Stomach (tissue), 4 donors: ENCODE measurements at regions not wholly inside any gene's neighbourhood (a gene's known extent, or its start where the extent isn't known, plus 50 kb on each side); places are given as distances from the start of the nearest gene placed in this dataset.

ENCODE experiments used
- POLR2A ChIP-seq, 4 donors: fragments of 450-650 bp; IDR thresholded peaks; one replicate each; pipeline ENCODE4 v1.6.1; 2016; ENCODE audit warnings: antibody characterized with exemption in 4 of 4, control low read depth in 2 of 4, mild to moderate bottlenecking in 1 of 4, moderate library complexity in 1 of 4
- POLR2AphosphoS5 ChIP-seq, 3 donors: sonication (generic); formaldehyde crosslinking; IDR thresholded peaks; one replicate each; pipeline ENCODE4 v1.6.1; 2016; ENCODE audit warnings: antibody characterized with exemption in 3 of 3
- TF ChIP-seq, protein P1 (sequence below), 7 experiments: fragments of 450-650 bp in 4 of 7; fragments of 200-600 bp in 3 of 7; sonication (generic) in 3 of 7; IDR thresholded peaks; one replicate each; pipeline ENCODE4 v1.5.1; 2016 to 2019; ENCODE audit warnings: antibody characterized with exemption in 7 of 7, control low read depth in 2 of 7, mild to moderate bottlenecking in 1 of 7

DNA sequence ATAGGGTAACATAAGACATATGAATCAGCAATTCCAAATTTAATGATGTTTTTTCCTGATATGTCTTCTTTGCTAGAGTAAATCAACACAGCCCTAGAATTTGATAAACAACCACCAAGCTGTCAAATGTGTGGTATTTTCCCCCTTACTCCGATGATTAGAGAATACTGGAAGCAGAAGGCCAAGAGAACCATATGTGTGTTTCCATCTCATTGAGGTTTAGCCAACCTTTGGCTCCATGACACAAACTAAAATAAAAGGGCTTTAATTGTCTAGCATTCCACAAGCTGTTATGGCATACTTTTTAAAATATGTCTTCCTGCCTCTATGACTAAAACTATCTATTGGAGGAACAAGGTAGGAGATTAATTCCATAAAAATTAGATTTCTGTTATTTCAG lies 1222.4 kb upstream of the AGA start:
- TF ChIP-seq, protein P1, sequence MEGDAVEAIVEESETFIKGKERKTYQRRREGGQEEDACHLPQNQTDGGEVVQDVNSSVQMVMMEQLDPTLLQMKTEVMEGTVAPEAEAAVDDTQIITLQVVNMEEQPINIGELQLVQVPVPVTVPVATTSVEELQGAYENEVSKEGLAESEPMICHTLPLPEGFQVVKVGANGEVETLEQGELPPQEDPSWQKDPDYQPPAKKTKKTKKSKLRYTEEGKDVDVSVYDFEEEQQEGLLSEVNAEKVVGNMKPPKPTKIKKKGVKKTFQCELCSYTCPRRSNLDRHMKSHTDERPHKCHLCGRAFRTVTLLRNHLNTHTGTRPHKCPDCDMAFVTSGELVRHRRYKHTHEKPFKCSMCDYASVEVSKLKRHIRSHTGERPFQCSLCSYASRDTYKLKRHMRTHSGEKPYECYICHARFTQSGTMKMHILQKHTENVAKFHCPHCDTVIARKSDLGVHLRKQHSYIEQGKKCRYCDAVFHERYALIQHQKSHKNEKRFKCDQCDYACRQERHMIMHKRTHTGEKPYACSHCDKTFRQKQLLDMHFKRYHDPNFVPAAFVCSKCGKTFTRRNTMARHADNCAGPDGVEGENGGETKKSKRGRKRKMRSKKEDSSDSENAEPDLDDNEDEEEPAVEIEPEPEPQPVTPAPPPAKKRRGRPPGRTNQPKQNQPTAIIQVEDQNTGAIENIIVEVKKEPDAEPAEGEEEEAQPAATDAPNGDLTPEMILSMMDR (IDR thresholded peaks at IDR 0.05), result no peak
- TF ChIP-seq POLR2AphosphoS5 (IDR thresholded peaks at IDR 0.05) (no peak), POLR2A (IDR thresholded peaks at IDR 0.05) (no peak)
